ENCODE measurements at regions not wholly inside any gene's neighbourhood (a gene's known extent, or its start where the extent isn't known, plus 50 kb on each side); places are given as distances from the start of the nearest gene placed in this dataset.

- TF ChIP-seq CTCF (IDR thresholded peaks at IDR 0.05) (no peak), ZFX (IDR thresholded peaks at IDR 0.05; ENCODE audit: borderline replicate concordance) (no peak)
These were observed 213.3 kb upstream of the CLEC14A start for GRCh38 chr14:38469156-38469555.

Data from 22Rv1 (cell line).